Spleen (tissue), 7 donors: ENCODE measurements at regions not wholly inside any gene's neighbourhood (a gene's known extent, or its start where the extent isn't known, plus 50 kb on each side); places are given as distances from the start of the nearest gene placed in this dataset.

Source experiments
- POLR2A ChIP-seq, 3 donors: fragments of 450-650 bp; IDR thresholded peaks; one replicate each; pipeline ENCODE4 v1.5.1; 2017; ENCODE audit warnings: antibody characterized with exemption in 3 of 3, mild to moderate bottlenecking in 1 of 3
- POLR2AphosphoS5 ChIP-seq, 3 donors: sonication (generic); formaldehyde crosslinking; IDR thresholded peaks; one replicate each; pipeline ENCODE4 v1.5.1; 2017; ENCODE audit warnings: antibody characterized with exemption in 3 of 3
- TF ChIP-seq, protein P1 (sequence below), 11 experiments: fragments of 200-600 bp in 7 of 11; fragments of 450-650 bp in 4 of 11; sonication (generic) in 4 of 11; IDR thresholded peaks in 8 of 11; conservative IDR thresholded peaks in 3 of 11; 1 replicate in 7 of 11; 2 replicates in 4 of 11; pipeline versions ENCODE4 v1.4.0 to v1.8.0; 2016 to 2021; ENCODE audit warnings: antibody characterized with exemption in 11 of 11, inconsistent platforms in 4 of 11, mild to moderate bottlenecking in 1 of 11
- donor health status: DM: no; HTN: no; CAD: no; lungs with moderate emphysema.
- donor health status: DM: no; HTN: no; CAD: no.
- donor health status: DM: no; HTN: no; CAD: no.

- TF ChIP-seq, protein P1, sequence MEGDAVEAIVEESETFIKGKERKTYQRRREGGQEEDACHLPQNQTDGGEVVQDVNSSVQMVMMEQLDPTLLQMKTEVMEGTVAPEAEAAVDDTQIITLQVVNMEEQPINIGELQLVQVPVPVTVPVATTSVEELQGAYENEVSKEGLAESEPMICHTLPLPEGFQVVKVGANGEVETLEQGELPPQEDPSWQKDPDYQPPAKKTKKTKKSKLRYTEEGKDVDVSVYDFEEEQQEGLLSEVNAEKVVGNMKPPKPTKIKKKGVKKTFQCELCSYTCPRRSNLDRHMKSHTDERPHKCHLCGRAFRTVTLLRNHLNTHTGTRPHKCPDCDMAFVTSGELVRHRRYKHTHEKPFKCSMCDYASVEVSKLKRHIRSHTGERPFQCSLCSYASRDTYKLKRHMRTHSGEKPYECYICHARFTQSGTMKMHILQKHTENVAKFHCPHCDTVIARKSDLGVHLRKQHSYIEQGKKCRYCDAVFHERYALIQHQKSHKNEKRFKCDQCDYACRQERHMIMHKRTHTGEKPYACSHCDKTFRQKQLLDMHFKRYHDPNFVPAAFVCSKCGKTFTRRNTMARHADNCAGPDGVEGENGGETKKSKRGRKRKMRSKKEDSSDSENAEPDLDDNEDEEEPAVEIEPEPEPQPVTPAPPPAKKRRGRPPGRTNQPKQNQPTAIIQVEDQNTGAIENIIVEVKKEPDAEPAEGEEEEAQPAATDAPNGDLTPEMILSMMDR (IDR thresholded peaks at IDR 0.05 in 8 of 11, conservative IDR thresholded peaks at IDR 0.05 in 3 of 11), result no peak
- no peak for TF ChIP-seq POLR2A (IDR thresholded peaks at IDR 0.05)
- no peak for TF ChIP-seq POLR2AphosphoS5 (IDR thresholded peaks at IDR 0.05)
Observed at GRCh38 chr2:19033240-19033639, 325.2 kb downstream of the OSR1 start.
